ENCODE measurements at regions not wholly inside any gene's neighbourhood (a gene's known extent, or its start where the extent isn't known, plus 50 kb on each side); places are given as distances from the start of the nearest gene placed in this dataset.
"Not testable (repeated sequence)": the region's sequence is repeated elsewhere in the genome, so short reads cannot be mapped to it uniquely, and the experiment has no call there.

DNA sequence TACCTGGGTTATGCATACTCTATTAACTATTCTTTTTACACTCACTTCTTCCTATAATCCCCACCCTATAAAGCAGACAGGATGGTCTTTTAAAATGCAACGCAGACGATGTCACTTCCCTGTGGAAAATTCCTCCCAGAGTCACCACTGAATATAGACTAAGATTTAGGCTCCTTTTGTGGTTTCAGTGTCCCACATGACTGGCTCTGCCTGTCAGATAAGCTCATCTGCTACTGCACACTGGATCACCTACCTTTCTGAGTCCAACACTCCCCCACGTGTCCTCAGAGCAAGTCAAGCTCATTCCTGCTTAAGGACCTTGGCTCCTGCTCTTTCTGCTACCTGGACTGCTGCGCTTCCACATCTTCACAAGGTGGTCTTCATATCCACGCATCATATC, 73.0 kb upstream of the SIPA1L2 start:
- ATAC-seq (no peak), DNase-seq (no peak)
- Mint-ChIP-seq H3K4me3 (no peak overlapping the region), H3K27ac (no peak overlapping the region), H3K27me3 (no peaks in the 10 kb centered on the region), H3K36me3 (no peaks in the 10 kb centered on the region), H3K4me1 (no peaks in the 10 kb centered on the region), H3K9me3 (ENCODE audit: low read depth) (no peaks in the 10 kb centered on the region)
- CTCF ChIA-PET = interaction anchor here (0.6 kb wide), 1 partner anchor 19 kb away, joined by 3 read pairs; no protein-coding TSS in a partner anchor

DNA sequence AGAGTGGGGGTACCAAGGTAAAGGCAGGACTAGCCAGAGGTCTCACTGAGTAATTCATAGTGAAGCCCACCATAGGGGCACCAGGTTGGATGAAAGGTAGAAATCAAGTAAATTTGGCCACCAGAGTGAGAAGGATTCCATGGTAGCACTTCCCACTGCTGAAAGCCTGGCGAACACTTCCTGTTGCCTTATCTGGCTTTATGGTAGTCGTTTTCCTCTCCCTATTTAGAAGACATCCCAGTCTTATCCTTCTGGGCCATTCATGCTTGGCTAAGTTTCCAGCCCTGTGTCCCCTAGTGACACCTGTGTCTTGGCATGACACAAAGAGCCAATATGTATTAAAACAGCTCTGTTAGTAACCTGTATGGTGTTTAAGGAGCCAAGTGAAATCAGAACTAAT, 74.3 kb upstream of the SIPA1L2 start:
- CTCF ChIA-PET = no interaction called here
- H3K4me3 Mint-ChIP-seq = no peak overlapping the region
- H3K27ac Mint-ChIP-seq = no peak overlapping the region
- H3K4me1 Mint-ChIP-seq = no peaks in the 10 kb centered on the region
- no peak for ATAC-seq
- H3K27me3 Mint-ChIP-seq = no peaks in the 10 kb centered on the region
- H3K9me3 Mint-ChIP-seq (ENCODE audit: low read depth) = no peaks in the 10 kb centered on the region
- no peaks in the 10 kb centered on the region for H3K36me3 Mint-ChIP-seq
- DNase-seq = no peak

DNA sequence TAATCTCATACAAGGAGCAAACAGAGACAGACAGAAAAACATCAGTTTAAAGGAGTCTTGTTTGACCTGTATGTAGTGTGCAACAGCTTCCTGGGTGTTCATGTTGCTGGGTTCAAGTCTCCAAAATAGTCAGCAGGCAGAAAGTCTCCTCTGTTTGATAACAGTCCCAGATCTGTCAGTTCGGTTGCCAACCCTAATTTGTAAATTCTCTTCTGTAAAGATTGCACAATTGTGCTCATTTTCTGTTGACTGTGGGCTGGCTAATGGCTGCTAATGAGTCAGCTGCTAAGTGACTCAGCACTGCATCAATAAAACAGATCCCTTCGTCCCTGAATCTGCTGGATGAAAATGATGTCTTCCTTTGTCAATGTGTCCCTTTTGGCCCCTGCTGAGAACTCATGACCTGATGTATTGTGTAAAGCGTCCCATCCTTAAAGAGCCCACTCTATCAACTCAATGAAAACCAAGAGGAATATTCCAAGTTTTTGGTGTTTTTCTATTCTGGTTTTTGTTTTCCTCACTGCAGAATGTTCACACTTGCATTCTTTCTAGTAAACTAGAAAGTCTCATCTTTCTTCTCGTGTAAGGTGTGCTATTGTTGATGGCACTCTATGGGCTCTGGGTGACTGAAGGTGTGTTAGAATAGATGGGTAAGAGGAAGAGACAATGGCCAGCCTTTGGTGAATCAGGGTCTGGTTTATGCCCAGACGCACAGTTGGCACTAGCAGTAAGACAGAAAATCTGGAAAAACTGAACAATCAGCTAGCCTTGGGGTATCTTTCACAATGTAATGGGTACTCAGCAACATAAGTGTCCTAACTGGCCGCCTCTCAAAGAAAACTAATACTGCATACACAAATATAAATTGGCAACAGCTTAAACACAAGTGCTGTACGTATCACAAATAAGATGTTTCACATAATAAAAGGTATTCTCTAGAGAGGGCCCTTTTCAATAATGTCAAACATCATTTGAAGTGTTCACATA, 75.1 kb upstream of the SIPA1L2 start:
- no peaks in the 10 kb centered on the region for H3K36me3 Mint-ChIP-seq
- H3K9me3 Mint-ChIP-seq (ENCODE audit: low read depth) = no peaks in the 10 kb centered on the region
- ATAC-seq = no peak
- no peaks in the 10 kb centered on the region for H3K27me3 Mint-ChIP-seq
- DNase-seq = no peak
- no peak overlapping the region for H3K4me3 Mint-ChIP-seq
- CTCF ChIA-PET = no interaction called here
- no peak overlapping the region for H3K27ac Mint-ChIP-seq
- H3K4me1 Mint-ChIP-seq = no peaks in the 10 kb centered on the region

DNA sequence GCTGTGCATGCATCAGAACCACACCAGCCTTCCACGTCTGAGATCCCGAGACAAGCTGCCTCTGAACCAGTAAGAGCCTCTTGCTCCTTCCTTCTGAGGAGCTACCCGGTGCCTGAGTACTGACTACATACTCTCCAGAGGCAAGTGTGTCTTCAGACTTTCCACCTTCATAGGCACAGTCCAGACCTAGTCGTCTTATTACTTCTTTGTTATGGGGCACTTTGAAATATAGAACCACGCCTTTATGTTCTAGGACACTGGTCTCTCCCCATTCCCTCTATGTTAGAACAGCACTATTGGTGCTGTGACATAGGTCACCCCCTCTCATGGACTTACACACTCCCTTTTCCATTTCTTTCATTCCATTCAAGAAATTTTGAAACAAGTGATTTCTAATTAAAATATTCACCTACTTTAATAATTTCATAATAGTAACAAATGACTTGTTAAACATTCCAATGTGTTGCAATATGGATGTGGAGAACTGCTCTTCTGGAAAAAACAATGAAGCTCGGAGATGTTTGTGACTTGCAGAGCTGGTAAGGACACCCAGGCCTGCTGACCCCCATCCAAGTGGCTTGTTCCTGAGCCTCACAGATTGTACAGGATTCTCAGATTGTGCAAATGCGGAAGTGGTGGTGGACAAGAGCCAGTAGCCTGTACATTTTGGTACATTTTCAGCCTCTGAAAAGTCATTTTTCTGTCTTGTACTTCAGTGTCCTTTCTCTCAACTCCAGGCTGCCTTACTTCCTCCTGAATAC, 76.1 kb upstream of the SIPA1L2 start:
- CTCF ChIA-PET = no interaction called here
- H3K4me3 Mint-ChIP-seq = no peak overlapping the region
- no peaks in the 10 kb centered on the region for H3K4me1 Mint-ChIP-seq

DNA sequence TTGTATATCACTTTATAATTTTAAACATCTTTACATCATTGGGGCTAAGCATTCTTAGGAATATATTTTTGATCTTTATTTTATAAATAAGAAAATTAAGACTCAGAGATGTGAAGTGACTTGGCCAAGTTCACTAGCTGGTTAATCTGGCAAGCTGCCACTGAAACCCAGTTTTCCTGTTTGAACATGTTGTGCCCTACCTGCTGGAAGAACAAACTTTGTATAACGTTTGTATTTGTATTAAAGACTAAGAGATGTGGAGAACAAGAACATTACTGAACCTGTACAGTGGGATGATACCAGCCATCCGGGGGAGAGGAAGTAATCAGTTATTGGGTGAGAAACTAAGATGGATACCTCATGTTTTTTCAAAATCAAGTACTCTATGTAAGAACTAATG, 77.2 kb upstream of the SIPA1L2 start:
- Mint-ChIP-seq H3K4me1 (no peaks in the 10 kb centered on the region), H3K36me3 (no peaks in the 10 kb centered on the region), H3K27ac (no peak overlapping the region), H3K27me3 (no peaks in the 10 kb centered on the region), H3K4me3 (no peak overlapping the region), H3K9me3 (ENCODE audit: low read depth) (no peaks in the 10 kb centered on the region)
- DNase-seq (no peak), ATAC-seq (no peak)
- CTCF ChIA-PET = no interaction called here

More for the DNA sequence above, 76.1 kb upstream of the SIPA1L2 start:
- H3K27ac Mint-ChIP-seq = no peak overlapping the region
- DNase-seq (no peak), ATAC-seq (no peak)
- H3K36me3 Mint-ChIP-seq = no peaks in the 10 kb centered on the region
- H3K9me3 Mint-ChIP-seq (ENCODE audit: low read depth) = no peaks in the 10 kb centered on the region
- H3K27me3 Mint-ChIP-seq = no peaks in the 10 kb centered on the region

DNA sequence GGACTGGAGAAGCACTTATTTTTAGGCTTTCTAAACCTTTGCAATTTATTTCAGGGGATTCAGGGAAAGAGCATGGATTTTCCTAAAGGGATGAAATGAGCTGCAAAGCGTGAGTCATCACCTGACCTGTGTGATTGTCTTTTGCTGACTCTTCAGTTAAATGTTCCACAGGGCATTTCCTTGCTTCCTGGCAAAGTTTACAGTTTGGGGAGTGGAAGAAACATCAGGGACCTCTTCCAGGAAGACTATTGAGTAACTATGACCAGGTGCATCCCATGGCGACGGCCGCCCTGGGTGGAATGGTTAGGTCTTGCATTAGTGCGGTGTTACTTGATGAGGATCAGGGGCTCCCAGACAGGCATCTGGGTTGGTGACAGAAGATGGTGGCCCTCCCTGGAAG, 79.5 kb upstream of the SIPA1L2 start:
- no peak for DNase-seq
- H3K4me3 Mint-ChIP-seq = no peak overlapping the region
- CTCF ChIA-PET = no interaction called here
- no peaks in the 10 kb centered on the region for H3K36me3 Mint-ChIP-seq
- no peak for ATAC-seq
- H3K9me3 Mint-ChIP-seq (ENCODE audit: low read depth) = no peaks in the 10 kb centered on the region
- H3K27me3 Mint-ChIP-seq = no peaks in the 10 kb centered on the region
- no peak overlapping the region for H3K27ac Mint-ChIP-seq
- no peaks in the 10 kb centered on the region for H3K4me1 Mint-ChIP-seq

DNA sequence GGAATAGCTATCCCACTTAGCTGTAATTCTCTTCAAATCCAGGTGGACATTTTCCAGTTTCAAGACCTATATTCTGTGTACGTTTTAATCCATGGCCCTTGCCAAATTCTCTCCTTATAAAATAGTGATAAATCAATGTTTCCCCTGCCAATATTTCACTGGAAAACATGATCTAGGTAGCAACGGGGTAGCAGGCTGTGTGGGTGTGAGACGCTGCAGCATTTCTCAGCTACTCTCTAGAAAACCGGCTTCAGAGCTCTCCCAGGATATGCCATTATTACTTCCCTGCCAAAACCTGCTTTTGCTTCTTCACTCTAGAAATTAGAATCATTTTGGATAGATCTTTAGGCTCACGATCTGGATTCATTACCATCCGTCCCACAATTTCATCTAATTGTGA, 82.1 kb upstream of the SIPA1L2 start:
- H3K27ac Mint-ChIP-seq = no peak overlapping the region
- ATAC-seq (no peak), DNase-seq (no peak)
- no peaks in the 10 kb centered on the region for H3K27me3 Mint-ChIP-seq
- no peaks in the 10 kb centered on the region for H3K36me3 Mint-ChIP-seq
- no peaks in the 10 kb centered on the region for H3K9me3 Mint-ChIP-seq (ENCODE audit: low read depth)
- no peaks in the 10 kb centered on the region for H3K4me1 Mint-ChIP-seq
- CTCF ChIA-PET = no interaction called here
- H3K4me3 Mint-ChIP-seq = no peak overlapping the region

DNA sequence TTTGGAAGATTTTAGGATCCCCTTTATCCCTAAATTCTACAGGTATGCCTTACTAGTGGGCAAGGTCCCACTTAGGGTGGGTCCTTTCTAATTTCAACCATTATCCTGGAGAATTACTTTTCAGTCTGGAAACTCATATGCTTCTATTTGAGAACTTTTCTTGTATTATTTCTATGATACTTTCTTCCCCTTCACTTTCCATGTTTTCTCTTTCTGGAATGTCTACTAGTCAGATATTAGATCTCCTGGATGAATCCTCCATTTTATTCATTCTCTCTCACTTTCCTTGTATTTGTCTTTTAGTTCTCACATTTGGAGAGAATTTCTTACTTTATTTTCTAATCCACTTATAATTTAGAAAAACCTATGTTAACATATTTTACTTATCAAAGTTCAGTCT, 83.9 kb upstream of the SIPA1L2 start:
- H3K27me3 Mint-ChIP-seq = peaks cover 7% of the 10 kb centered on the region
- H3K4me3 Mint-ChIP-seq = no peak overlapping the region
- no peaks in the 10 kb centered on the region for H3K4me1 Mint-ChIP-seq
- DNase-seq (no peak), ATAC-seq (no peak)
- H3K36me3 Mint-ChIP-seq = no peaks in the 10 kb centered on the region
- no peaks in the 10 kb centered on the region for H3K9me3 Mint-ChIP-seq (ENCODE audit: low read depth)
- CTCF ChIA-PET = no interaction called here
- no peak overlapping the region for H3K27ac Mint-ChIP-seq

DNA sequence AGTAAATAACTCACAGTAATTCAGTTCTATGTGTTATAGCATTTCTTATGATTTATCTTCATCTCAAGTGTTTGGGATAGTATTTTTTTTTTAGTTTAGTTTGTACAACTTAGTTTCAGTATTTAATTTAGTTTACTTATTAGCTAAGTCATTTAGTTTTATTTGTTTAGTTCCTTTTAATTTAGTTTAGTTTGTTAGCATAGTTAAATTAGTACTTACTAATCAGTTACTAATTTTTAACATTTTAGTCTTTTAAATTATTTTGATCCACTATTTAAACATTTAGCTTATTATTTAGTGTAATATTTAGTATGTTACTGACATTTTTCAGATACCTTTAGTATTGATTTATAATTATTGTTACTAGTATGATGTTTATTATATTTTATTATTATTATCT, 85.2 kb upstream of the SIPA1L2 start:
- CTCF ChIA-PET = no interaction called here
- no peak for DNase-seq
- Mint-ChIP-seq H3K27ac (no peak overlapping the region), H3K4me1 (no peaks in the 10 kb centered on the region), H3K9me3 (ENCODE audit: low read depth) (no peaks in the 10 kb centered on the region), H3K36me3 (no peaks in the 10 kb centered on the region), H3K4me3 (no peak overlapping the region), H3K27me3 (peaks cover 13% of the 10 kb centered on the region)
- no peak for ATAC-seq

DNA sequence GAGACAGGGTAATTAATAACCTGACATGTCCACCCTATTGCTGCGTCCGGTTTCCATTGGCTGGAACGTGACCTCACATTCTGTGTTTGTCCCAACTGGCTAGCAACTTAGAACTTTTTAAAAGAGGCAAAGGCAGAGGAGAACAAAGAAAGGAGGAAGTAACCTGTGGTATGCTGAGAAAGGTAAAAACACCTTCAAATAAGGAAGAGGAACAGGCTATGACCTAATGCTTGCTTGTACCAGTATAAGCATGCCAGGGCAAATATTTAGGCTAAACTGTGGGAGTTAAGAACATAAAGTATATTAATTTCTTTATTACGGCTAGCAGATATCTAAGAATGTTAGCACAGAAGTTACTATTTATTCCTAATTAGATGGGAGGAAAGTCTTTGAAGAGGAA, 87.3 kb upstream of the MAP10 start:
- H3K27me3 Mint-ChIP-seq = peaks cover 16% of the 10 kb centered on the region
- DNase-seq; H3K4me1 Mint-ChIP-seq; ATAC-seq; CTCF ChIA-PET; H3K9me3 Mint-ChIP-seq (ENCODE audit: low read depth); H3K27ac Mint-ChIP-seq; H3K36me3 Mint-ChIP-seq; H3K4me3 Mint-ChIP-seq: not testable (repeated sequence)

DNA sequence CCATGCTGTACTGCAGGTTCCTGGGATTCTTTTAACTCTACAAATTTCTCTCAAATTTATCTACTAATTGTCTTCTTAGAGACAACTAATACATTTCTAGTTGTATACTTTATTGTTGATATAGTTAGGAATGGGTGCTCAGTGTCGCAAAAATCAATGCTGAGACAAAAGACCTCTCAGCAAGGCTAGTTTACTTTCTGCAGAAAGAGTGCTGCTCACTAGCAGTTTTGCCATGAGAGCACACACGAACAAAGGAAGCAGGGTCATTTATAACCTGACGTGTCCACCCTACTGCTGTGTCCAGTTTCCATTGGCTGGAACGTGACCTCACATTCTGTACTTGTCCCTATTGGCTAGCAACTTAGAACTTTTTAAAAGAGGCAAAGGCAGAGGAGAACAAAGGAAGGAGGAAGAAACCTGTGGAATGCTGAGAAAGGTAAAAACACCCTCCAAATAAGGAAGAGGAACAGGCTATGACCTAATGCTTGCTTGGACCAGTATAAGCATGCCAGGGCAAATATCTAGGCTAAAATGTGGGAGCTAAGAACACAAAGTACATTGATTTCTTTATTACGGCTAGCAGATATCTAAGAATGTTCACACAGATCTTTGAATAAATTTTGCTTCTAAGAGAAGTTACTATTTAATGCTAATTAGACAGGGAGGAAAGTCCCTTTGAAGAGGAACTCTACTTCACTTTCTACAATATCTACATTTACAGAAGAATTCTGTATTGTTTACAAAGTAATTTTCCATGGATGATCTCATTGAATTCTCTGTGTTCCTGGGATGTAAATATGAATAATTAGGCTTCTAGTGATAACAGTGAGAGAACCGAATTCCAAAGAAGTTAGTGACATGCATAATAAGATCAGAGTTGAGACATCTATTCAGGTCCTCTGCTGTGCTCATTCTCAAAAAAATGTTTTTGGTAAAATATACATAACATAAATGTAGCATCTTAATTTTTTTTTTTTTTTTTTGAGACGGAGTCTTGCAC, 86.0 kb upstream of the MAP10 start:
- Mint-ChIP-seq H3K27ac (no peak overlapping the region), H3K9me3 (ENCODE audit: low read depth) (no peaks in the 10 kb centered on the region), H3K36me3 (no peaks in the 10 kb centered on the region), H3K27me3 (peaks cover 18% of the 10 kb centered on the region), H3K4me3 (no peak overlapping the region), H3K4me1 (no peaks in the 10 kb centered on the region)
- CTCF ChIA-PET = no interaction called here
- DNase-seq (no peak), ATAC-seq (no peak)

DNA sequence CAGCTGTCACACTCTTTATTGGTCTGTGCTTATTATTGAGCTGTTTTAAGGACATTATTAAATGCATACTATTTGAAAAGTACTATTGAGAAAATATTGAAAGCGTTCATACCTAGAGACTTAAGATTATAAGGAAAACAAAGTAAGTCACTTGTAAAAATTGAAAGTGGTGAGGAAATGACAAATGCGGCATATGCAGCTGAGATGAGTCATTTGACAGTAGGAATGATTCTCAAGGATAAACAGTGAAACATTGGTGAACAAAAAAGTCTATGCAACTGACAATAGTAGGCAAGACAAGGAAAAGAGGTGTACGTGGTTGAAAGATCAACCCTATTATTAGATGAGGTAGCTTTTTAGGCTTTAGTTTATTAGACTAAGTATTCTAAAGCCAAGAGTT, 82.6 kb upstream of the MAP10 start:
- Mint-ChIP-seq H3K4me3 (no peak overlapping the region), H3K4me1 (peaks cover 10% of the 10 kb centered on the region), H3K27me3 (peaks cover 16% of the 10 kb centered on the region), H3K36me3 (no peaks in the 10 kb centered on the region), H3K27ac (no peak overlapping the region), H3K9me3 (ENCODE audit: low read depth) (no peaks in the 10 kb centered on the region)
- DNase-seq (no peak), ATAC-seq (no peak)
- CTCF ChIA-PET = no interaction called here

DNA sequence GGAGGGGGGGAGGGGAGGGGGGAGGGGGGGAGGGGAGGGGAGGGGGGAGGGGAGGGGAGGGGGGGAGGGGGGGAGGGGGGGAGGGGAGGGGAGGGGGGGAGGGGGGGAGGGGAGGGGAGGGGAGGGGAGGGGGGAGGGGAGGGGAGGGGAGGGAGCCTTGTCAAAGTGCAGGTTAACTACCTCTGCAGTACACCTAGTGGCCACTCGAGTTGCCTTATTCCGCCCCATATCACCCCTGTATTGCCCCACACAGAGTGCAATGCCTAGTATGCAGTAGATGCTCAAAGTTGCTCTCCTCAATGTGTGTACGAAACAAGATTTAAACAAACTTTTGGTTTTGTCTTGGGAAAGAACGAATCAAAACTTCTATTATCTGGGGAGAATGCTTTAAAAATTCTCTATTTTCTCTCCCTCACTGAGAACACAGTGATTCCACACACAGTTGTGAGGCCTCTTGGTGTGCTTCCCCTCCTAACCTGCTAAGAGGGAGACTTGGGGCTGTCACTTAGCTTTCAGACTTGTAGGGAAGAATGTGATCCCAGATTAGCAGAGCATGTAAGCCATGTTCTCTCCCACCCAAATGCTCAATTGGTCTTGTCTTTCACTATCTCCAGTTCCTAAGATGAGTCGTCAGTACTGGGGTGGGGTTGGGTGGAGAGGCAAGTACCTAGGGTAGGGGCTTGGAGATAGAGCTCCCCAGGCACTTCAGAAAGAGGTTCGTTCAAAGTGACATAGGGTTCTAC, 79.7 kb upstream of the MAP10 start:
- H3K27ac Mint-ChIP-seq = no peak overlapping the region
- CTCF ChIA-PET = no interaction called here
- H3K4me3 Mint-ChIP-seq = no peak overlapping the region
- DNase-seq (no peak), ATAC-seq (peak; percentile 39)
- H3K9me3 Mint-ChIP-seq (ENCODE audit: low read depth) = no peaks in the 10 kb centered on the region
- no peaks in the 10 kb centered on the region for H3K36me3 Mint-ChIP-seq
- peaks cover 4% of the 10 kb centered on the region for H3K27me3 Mint-ChIP-seq
- peaks cover 10% of the 10 kb centered on the region for H3K4me1 Mint-ChIP-seq
